Ascending aorta (tissue), 2 donors: ENCODE measurements at regions not wholly inside any gene's neighbourhood (a gene's known extent, or its start where the extent isn't known, plus 50 kb on each side); places are given as distances from the start of the nearest gene placed in this dataset.

Experiments used
- DNase-seq, 2 donors: peaks; one replicate each; pipeline ENCODE4 v3.0.0-alpha.2; 2019; ENCODE audit warnings: low spot score in 2 of 2
- H3K27ac ChIP-seq, 2 donors: fragments of 200-600 bp; sonication (generic); one replicate each; pipeline ENCODE4 v1.5.1; 2016 to 2017; ENCODE audit warnings: mild to moderate bottlenecking in 1 of 2
- H3K27me3 ChIP-seq: fragments of 200-600 bp; sonication (generic); one replicate; pipeline ENCODE4 v1.5.1; 2017
- H3K36me3 ChIP-seq, 2 donors: fragments of 200-600 bp; sonication (generic); one replicate each; pipeline ENCODE4 v1.5.1; 2016
- H3K4me1 ChIP-seq, 2 donors: fragments of 200-600 bp; sonication (generic); one replicate each; pipeline ENCODE4 v1.5.1; 2016 to 2017; ENCODE audit warnings: mild to moderate bottlenecking in 1 of 2
- H3K4me3 ChIP-seq, 2 donors: fragments of 200-600 bp; sonication (generic); one replicate each; pipeline ENCODE4 v1.5.1; 2016 to 2017; ENCODE audit warnings: mild to moderate bottlenecking in 1 of 2
- H3K9me3 ChIP-seq, 2 donors: fragments of 200-600 bp; sonication (generic); one replicate each; pipeline ENCODE4 v1.5.1; 2016
- CTCF ChIP-seq, 3 experiments: fragments of 200-600 bp in 2 of 3; fragments of 450-650 bp in 1 of 3; sonication (generic) in 2 of 3; IDR thresholded peaks; one replicate each; pipeline ENCODE4 v1.5.1; 2016 to 2019; ENCODE audit warnings: antibody characterized with exemption in 3 of 3, mild to moderate bottlenecking in 1 of 3, moderate library complexity in 1 of 3
- intact Hi-C: fragments of 100-400 bp; cut with DNase I; formaldehyde crosslinking; loops from one replicate; pipeline ENCODE4 v1.15.1; 2023

GRCh38 chr21:16241016-16241415 is 511.2 kb downstream of the USP25 start:
- no peak for TF ChIP-seq CTCF (IDR thresholded peaks at IDR 0.05)
- no peak overlapping the region for H3K27ac ChIP-seq
- no peaks in the 10 kb centered on the region for H3K36me3 ChIP-seq
- no peaks in the 10 kb centered on the region for H3K4me1 ChIP-seq
- H3K4me3 ChIP-seq = no peak overlapping the region
- DNase-seq = no peak
- intact Hi-C loops = no loop called here
- H3K9me3 ChIP-seq = no peaks in the 10 kb centered on the region
- H3K27me3 ChIP-seq = no peaks in the 10 kb centered on the region

- TF ChIP-seq CTCF (IDR thresholded peaks at IDR 0.05) = no peak
- H3K27ac ChIP-seq = no peak overlapping the region
- no peak overlapping the region for H3K4me3 ChIP-seq
- H3K27me3 ChIP-seq = no peaks in the 10 kb centered on the region
- no peaks in the 10 kb centered on the region for H3K4me1 ChIP-seq
- intact Hi-C loops = no loop called here
- H3K9me3 ChIP-seq = no peaks in the 10 kb centered on the region
- no peak for DNase-seq
- no peaks in the 10 kb centered on the region for H3K36me3 ChIP-seq
Observed at GRCh38 chr21:16241479-16241963, 511.7 kb downstream of the USP25 start.

- Histone ChIP-seq H3K27ac (no peak overlapping the region), H3K9me3 (no peaks in the 10 kb centered on the region), H3K4me3 (no peak overlapping the region), H3K27me3 (no peaks in the 10 kb centered on the region), H3K36me3 (no peaks in the 10 kb centered on the region), H3K4me1 (no peaks in the 10 kb centered on the region)
- intact Hi-C loops = no loop called here
- DNase-seq = no peak
- TF ChIP-seq CTCF (IDR thresholded peaks at IDR 0.05) = no peak
Observed at GRCh38 chr21:16243396-16243795, 513.6 kb downstream of the USP25 start.

GRCh38 chr21:16248705-16249104 is 518.9 kb downstream of the USP25 start:
- DNase-seq = no peak
- H3K27me3 ChIP-seq = no peaks in the 10 kb centered on the region
- no peaks in the 10 kb centered on the region for H3K4me1 ChIP-seq
- intact Hi-C loops = no loop called here
- no peak overlapping the region for H3K27ac ChIP-seq
- no peaks in the 10 kb centered on the region for H3K36me3 ChIP-seq
- no peak overlapping the region for H3K4me3 ChIP-seq
- TF ChIP-seq CTCF (IDR thresholded peaks at IDR 0.05) = no peak
- H3K9me3 ChIP-seq = no peaks in the 10 kb centered on the region

GRCh38 chr21:16250273-16250672 is 520.5 kb downstream of the USP25 start:
- Histone ChIP-seq H3K4me3 (no peak overlapping the region), H3K4me1 (peaks cover 0 to under 1% of the 10 kb centered on the region in 2 donors), H3K9me3 (no peaks in the 10 kb centered on the region), H3K27ac (no peak overlapping the region), H3K27me3 (no peaks in the 10 kb centered on the region), H3K36me3 (no peaks in the 10 kb centered on the region)
- no peak for TF ChIP-seq CTCF (IDR thresholded peaks at IDR 0.05)
- no peak for DNase-seq
- intact Hi-C loops = no loop called here
